Hematopoietic multipotent progenitor cell treated with erythropoietin and hydrocortisone succinate and interleukin-3 and kit ligand, for 17 days (in vitro differentiated cells): ENCODE measurements at regions not wholly inside any gene's neighbourhood (a gene's known extent, or its start where the extent isn't known, plus 50 kb on each side); places are given as distances from the start of the nearest gene placed in this dataset.

ENCODE experiments used
- DNase-seq: peaks from one replicate; pipeline ENCODE4 v3.0.0-alpha.2; 2015; ENCODE audit warnings: low spot score

DNA sequence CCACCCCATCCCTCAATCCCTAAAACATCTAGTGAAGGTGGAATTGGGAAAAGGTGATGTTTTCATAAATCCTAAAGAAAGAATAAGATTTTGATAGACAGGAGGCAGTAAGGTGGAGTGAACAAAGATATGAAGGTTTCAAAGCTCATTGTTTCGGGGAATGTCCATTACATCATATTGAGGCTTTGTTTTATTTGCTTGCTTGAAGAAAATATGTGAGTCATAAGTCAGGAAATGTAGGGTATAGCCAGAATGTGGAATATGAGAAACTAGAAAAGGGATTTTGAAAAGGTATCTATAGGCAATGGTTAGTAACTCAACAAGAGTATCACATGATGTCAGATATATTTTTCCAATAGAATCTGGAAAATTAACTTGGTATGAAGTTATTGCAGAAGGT is 1178.5 kb upstream of the ACVR2A start:
- no peak for DNase-seq

DNA sequence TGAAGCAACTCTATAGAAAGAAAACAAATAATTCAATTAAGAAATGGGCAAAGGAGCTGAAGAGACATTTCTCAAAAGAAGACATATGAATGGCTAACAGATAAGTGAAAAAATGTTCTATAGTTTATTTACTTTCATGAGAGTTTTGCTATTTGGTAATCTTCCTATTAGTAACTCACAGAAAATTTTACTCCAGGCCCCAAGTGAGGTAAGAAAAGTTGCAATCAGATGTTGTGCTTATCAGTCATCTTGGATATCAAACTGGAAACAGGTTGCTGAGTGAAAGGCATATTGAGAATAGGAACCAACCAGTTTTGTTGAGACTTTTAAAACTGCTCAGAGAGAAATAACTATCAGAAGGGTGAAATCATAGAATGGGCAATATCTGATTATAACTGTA is 1179.0 kb upstream of the ACVR2A start:
- no peak for DNase-seq

DNA sequence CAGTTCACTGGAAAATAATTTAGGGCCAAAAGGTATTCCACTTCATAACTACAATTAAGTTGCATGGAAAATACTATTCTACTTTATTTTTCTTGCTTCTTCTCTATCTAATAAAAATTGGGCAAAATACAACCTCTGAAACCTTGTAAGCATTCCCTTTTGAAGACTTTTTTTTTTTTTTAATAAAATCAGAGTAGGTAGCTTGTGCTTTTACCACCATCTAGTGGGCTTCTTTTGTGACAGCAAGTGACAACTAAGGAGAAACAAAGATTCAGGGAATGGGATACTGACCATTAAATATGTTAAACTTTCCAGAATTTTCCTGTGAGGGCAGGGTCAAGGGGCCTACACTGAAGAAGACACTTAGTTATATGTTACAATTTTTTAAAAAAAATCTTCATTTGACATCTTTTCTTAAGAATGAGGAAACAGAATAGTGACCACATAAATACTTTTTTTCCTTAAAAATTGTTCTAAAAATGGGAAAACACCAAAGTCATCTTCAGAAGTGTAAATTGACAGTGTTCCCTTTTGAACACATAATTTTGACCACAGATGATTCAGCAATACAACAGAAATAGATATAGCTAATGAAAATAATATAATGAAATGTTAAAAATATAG is 1183.2 kb upstream of the ACVR2A start:
- no peak for DNase-seq

DNA sequence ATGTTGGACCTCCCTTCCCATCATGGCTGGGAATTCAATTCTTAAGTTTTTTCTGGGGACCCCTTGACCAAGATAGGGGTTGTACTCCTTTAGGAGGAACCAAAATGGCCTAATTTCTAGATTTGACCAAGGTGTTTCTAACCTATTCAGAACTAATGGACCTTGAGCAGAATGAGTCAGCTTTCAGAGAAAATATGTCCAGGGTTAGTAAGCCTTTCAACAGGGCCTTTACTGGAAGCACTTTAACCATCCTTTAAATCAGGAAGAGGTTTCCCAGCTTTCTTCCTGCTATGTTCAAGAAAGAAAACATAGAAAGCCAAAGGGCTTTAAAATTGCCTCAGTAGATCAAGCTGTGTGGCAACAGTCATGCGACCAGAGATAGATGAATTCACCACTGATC is 1184.9 kb upstream of the ACVR2A start:
- no peak for DNase-seq

DNA sequence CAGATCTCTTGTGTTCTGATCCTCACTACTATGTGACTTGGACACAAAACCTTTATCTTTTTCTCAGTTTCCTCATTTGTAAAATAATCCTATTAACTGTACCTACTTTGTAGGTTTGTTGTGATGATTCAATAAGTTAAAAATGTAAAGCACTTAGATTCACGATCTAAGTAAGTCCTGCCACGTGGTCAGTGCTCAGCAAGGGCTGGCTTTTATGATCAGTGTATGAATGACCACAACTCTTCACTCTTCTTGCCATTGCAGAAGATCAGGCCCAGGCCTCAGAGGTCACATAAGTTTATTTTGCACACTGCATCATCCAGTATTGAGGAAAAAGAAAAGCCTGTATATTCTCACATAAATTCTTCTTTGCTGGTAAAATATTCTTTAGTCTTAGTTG is 1192.5 kb upstream of the ACVR2A start:
- no peak for DNase-seq

DNA sequence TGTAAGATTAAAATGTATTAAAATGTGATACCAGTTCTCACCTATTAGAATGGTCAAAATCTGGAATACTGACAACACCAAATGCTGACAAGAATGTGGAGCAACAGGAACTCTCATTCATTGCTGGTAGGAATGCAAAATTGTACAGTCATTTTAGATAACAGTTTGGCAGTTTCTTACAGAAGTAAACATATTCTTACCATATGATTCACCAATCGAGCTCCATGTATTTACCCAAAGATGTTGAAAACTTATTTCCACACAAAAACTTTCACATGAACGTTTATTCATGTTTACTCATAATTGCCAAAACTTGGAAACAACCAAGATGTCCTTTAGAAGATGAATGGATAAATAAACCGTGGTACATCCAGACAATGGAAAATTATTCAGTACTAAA is 1193.5 kb upstream of the ACVR2A start:
- DNase-seq: no peak

DNA sequence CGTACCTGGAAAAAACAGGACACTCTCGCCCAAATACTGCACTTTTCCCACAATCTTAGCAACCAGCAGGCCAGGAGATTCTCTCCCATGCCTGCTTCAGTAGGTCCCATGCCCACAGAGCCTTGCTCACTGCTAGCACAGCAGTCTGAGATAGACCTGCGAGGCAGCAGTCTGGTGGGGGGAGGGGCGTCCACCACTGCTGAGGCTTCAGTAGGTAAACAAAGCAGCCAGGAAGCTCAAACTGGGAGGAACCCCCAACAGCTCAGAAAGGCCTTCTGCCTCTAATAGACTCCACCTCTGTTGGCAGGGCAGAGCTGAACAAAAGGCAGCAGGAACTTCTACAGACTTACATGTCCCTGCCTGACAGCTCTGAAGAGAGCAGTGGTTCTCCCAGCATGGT is 1202.8 kb upstream of the ACVR2A start:
- no peak for DNase-seq

DNA sequence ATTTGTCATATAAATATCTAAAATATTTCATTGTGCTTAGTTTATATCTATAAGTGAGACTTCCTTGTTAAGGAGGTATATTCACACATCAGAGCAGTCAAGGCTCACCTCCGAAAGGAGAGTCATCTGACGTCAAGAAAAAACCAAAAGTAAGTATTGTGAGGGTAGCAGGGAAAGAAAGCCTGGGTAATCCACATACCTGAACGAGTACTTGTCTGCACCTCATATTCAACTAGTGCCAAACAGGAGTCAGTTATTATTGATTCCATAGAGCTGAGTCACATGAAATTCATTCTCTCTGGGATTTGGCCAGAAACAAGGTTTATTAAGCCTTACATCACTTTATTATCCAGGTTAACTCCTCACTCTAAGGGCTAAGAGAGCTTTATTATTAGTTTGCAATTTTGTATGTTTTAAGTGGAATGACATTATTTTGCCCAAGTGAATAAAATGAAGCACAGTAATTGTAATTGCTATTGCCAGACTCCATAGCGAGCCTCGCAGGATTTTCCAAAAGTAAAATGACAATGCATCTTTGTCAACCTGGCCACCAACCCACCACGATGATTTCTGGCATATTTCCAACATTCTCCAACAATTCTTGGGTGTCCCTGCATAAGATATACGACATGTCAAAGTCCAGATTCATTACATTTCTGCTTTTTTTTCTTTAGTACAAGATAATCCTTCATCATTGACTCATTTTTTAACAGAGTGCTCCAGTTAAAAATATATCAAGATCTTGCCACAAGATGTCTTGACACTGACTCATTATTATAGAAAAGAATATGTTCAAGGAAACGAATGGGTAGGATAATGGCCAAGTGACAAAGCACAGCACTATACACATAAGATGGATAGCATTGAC is 1210.4 kb upstream of the ACVR2A start:
- no peak for DNase-seq

DNA sequence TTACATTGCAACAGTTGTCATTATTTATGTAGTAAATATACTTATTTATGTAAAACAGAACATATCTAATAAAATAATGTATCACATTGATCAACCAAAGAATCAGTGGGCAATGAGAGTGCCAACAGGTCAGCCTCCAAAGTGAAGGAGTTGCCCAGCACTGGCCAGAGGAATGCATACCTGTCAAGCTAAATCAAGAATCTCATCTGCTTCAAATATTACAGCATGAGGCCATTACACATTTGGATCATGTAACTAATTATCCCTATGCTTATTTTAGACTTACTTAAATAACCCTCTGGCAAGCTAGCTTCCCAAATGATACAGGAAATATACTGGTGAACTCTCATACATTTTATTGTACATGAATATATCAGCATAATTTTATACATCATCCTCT is 1211.7 kb upstream of the ACVR2A start:
- no peak for DNase-seq

DNA sequence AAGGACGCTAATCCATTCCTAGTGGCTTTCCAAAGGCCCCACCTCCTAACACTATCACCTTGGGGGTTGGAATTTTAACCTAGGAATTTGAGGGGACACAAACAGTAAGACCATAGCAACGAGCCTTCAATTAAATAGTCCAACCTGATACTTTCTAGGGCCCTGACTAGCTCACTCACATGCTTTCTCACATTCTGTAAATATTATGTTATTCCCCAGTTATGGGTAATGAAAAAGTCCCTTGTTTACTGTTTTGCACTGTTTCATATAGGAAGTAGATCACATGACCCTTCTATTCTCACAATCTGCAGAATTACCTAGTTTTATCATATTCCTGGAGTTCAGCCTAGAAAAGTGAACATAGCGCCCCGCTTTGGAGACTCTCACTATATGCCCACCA is 1212.1 kb upstream of the ACVR2A start:
- DNase-seq: no peak

DNA sequence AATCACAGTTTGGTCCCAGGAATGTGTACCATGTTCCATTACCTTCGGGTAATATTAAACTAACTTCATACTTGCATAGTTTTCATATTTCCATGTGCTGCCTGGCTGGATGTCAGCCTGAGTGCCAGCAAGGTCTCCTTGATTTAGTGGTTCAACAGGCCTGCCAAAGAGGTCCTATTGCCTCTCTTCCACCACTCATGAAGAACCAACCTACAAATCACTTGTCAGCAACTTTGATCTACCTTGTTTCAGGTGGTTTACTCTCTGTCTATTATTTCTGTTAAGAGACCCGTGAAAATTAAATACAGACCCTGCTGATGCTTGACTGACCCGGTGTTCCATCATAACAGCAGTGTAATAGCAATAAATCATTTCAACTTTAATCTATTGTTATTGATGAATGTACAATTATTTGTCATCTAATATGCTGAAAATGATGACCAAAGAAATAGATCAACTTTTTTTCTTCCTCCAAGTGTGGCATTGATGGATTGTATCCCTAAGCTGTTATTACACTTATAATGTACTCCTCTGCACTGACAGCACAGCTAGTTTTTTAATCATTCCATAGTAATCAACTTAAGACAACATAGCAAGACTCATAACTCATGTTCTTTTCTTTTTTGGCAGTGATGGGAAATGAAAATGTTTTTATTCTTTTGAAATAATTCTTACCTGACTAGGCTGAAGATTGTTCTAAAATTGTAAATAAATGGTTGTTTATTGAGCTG is 1220.2 kb upstream of the ACVR2A start:
- no peak for DNase-seq

DNA sequence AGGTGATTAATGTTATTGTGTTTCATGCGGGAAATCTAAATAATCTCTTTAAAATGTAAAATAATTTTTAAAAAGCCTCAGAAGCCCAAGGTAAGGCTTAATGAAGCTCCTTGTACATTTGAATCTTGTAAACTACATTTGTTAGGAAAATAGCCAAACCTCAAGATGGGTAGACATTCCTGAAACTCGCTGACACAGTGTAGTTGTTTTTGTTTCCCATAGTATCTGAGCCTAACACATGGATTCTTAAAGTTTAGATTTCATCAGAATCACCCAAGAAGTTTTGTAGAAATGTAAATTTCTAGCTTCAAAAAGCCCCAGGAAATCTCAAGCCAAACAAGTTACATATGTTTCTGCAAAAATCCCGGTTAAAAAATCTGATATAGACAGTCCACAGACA is 1221.1 kb upstream of the ACVR2A start:
- DNase-seq: no peak

DNA sequence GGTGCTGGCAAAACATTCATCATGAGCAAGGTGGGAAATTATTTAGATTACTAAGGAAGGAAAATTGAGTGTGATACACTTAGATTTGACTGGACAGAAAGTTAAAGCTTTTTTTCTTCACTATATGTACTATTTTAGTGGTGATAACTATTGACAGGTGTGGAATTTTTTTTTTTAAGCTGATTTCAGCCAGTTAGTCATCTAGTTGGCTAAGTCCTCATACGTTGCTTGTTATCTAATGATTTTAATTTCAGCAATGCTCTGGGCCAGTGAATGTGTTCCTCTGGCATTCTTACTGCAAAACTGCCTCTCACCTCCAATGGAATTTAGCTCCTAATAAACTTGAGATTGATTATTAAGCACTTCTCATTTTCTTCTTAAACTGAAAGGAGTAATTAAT is 1223.2 kb upstream of the ACVR2A start:
- no peak for DNase-seq

DNA sequence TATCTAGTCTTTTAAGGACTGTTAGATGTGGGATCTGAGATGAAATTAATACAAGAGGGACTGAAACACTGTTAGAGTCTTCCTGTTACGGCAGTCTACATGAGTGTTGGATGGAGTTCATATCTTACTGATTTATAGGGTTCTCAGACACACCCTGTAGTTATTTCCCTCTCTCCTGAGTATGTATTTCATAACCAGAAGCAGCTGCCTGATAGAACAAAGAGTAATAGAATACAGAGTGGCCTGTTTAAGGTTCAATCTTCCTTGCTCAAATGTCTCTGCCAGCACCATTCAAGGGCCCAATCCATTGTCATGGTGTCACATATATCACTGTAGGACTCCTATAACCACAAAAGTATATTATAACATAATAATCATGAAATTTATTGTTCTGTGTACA is 1229.1 kb upstream of the ACVR2A start:
- no peak for DNase-seq

DNA sequence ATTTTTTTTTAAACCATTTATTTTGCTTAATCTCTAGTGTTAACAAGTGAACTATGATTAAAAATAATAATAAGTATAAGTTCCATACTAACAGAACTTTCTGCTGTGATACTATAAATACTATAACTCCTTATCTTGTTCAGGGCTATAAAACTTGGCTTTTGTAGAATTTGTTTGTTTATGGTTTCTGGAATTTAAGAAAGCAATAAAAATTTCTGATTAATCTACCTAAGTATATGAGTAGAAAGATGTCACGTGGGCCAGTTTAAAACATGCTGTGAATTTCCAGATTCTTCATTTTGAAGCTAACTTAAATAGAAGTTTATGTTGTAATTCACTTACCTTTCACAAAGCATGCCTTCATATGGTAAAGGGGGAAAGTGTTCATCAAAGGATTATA is 1236.3 kb upstream of the ACVR2A start:
- no peak for DNase-seq

DNA sequence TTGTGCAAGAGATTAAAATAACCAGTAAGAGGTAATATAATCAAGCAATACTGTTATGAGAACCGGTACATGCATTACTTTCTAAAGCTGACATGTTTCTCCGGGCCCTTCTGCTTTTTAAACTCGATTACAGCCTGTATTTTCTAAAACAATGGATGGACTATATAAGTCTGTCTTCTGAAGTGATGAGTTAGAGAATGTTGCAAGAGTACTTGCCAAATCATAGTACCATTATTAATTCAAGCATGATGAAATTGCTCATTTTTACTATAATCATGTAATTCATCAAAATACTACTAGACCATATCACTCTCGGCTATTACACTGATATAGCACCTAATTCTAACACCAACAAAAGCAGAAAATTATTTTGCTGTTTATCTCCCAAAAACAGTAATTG is 1240.3 kb upstream of the ACVR2A start:
- DNase-seq: no peak

DNA sequence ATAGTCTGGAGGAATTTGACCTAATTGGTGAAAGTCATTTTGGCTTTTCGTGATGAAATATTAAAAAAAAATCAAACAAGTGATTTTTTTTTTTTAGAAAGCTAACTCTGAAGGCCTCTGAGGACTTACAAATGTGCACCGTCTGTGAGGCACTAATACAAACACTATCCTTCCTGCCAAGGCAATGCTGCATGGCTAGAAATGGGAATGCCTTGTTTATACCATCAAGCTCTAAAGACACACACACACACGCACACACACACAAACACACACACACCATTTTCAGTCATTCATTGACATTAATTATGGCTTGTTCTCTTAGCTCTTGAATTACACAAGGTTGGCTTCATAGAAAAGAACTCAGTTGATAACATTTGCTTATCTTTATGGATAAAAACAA is 1242.0 kb upstream of the ACVR2A start:
- DNase-seq: no peak

DNA sequence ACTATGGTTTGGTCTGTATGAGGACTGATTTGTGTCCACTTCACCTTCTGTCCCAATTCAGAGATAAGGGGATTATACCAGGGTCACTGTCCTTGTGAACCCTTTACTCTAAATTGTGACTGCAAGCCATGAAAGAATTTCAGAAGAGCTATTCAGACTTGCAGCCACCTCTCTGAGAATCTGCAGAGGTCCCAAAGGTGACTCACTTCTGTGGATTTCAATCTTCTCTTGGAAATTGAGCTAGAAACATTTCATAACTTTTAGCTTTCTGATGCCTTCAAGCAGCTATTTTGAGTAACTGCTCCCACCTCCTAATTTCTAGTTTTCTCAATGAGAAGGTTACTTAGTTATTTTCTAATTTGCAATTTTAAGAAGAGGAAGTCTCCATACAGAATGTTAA is 1242.4 kb upstream of the ACVR2A start:
- no peak for DNase-seq

DNA sequence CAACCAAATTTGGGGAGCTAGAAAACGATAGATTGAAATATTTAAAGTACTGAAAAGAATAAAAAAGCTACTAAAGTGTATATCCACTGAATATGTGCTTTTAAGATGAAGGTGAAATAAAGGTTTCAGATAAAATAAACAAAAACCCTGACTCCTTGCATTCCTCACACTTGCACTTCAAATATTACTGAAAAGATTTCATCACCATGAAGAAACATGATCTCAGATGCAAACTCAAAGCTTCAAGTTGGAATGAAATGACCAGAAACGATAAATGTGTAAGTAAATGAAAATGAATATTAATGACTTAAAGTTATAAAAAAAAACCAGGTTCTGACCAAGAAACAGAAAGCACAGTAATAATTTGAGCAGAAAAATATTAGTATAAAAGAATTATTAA is 1246.0 kb upstream of the ACVR2A start:
- DNase-seq: no peak

DNA sequence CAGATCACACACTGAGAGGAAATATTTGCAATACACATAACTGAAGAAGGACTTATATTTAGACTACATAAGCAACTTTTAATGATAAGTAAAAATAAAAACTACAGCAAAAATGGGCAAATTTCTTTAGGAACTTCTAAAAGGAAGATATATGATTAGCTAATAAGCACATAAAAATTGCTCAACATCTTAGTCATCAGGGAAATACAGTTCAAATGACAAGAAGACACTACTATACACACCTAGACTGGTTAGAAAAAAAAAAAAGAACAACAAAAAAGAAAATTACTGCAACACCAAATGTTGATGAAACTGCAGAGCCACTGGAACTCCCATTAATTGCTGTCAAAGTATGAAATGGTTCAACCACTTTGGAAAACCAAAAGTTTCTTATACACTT is 1247.5 kb upstream of the ACVR2A start:
- no peak for DNase-seq

DNA sequence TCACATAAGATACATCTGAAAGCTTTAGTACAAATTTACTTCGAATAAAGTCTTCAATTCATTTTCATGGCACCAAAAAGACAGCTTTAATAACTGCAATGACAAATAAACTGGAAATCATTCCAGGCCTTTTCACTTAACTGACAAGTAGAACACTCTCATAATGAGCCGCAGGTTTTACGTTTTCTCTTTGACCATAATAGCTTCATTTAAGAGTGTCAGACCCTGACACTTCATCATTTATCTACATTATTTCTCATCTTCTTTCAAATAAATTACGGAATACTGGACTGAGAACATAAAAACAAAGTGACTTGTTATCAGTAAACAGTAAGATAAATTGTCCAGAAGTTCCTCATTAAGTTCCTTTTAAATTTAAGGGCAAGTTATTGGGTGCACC is 1252.9 kb upstream of the ACVR2A start:
- no peak for DNase-seq

DNA sequence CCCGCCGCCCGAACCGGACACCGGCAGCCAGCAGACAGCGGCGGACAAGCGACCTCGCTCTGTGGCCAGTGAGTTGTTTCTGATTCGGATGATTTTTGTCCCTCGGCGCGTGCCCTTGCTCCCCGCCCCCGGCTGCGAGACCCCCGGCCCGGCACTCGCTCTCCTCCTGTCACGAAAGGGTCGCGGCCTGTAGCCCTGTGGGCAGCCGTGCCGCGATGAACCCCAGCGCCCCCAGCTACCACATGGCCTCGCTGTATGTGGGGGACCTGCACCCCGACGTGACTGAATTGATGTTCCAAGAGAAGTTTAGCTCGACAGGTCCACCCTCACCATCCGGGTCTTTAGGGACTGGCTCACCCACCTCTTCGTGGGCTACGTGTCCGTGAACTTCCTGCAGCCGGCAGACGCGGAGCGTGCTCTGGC is 1257.5 kb upstream of the ACVR2A start:
- DNase-seq: no peak

DNA sequence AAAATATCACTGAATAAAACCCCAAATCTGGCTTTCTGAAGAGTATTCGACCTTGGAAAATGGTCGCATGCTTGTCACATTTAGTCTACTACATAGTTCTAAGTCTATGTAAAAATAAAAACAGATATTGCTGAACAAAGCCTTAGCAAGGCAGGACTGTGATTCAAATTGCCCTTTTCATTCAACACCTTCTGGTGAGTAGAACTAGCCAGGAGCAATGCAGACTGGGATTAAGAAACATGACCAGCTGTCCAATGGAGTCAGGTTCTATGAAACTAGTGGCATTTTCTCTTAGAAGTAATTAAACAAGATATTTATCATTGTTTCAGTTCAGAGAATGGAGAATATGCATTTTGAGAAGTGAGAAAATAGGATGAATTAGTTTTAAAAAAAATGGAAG is 1260.5 kb upstream of the ACVR2A start:
- no peak for DNase-seq
